ENCODE measurements at regions not wholly inside any gene's neighbourhood (a gene's known extent, or its start where the extent isn't known, plus 50 kb on each side); places are given as distances from the start of the nearest gene placed in this dataset.

DNA sequence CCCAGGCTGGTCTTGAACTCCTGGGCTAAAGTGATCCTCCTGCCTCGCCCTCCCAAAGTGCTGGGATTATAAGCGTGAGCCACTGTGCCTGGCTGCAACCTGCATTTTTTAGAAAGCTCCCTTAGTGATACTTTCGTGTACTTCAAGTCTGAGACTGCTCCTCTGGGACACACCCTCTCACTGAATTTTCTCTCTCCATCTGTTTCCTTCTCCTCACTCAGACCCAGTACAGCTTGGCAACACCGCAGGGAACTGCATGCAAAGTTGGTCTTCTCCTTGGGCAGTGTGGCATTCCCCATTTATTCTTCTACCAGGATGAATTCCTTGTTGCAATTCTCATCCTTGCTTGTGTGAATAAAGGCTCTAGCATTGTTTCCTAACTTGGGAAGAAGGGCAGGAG is 175.9 kb downstream of the LPIN1 start:
- Histone ChIP-seq H3K4me1 (ENCODE audit: control insufficient read depth in 5 of 5, insufficient read depth in 5 of 5, low read length in 5 of 5) (no peaks in the 10 kb centered on the region), H3K27ac (ENCODE audit: low read depth in 1 of 2, low read length in 1 of 2) (no peak overlapping the region), H3K27me3 (ENCODE audit: control insufficient read depth in 3 of 3, insufficient read depth in 3 of 3, low read length in 2 of 3) (no peaks in the 10 kb centered on the region), H3K36me3 (ENCODE audit: control insufficient read depth in 4 of 4, insufficient read depth in 4 of 4, low read length in 4 of 4) (no peaks in the 10 kb centered on the region), H3K9me3 (ENCODE audit: control insufficient read depth in 4 of 4, insufficient read depth in 3 of 4, low read length in 3 of 4) (peaks cover 0 to 3% (median 0%) of the 10 kb centered on the region in 4 donors), H3K9ac (ENCODE audit: insufficient read depth in 1 of 2, low read length in 2 of 2) (no peak overlapping the region), H3K4me3 (no peak overlapping the region)
- ATAC-seq (ENCODE audit: insufficient read depth, low FRiP score), result no peak
- 89 to 92% methylated on average over 4 of the region's 4 CpGs for WGBS, 2 donors
- no peak for DNase-seq
- TF ChIP-seq, protein P1, sequence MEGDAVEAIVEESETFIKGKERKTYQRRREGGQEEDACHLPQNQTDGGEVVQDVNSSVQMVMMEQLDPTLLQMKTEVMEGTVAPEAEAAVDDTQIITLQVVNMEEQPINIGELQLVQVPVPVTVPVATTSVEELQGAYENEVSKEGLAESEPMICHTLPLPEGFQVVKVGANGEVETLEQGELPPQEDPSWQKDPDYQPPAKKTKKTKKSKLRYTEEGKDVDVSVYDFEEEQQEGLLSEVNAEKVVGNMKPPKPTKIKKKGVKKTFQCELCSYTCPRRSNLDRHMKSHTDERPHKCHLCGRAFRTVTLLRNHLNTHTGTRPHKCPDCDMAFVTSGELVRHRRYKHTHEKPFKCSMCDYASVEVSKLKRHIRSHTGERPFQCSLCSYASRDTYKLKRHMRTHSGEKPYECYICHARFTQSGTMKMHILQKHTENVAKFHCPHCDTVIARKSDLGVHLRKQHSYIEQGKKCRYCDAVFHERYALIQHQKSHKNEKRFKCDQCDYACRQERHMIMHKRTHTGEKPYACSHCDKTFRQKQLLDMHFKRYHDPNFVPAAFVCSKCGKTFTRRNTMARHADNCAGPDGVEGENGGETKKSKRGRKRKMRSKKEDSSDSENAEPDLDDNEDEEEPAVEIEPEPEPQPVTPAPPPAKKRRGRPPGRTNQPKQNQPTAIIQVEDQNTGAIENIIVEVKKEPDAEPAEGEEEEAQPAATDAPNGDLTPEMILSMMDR (IDR thresholded peaks at IDR 0.05; ENCODE audit: control extremely low read depth, extremely low read depth), result no peak

GRCh38 chr2:11923935-11924334 is 177.5 kb downstream of the LPIN1 start:
- ATAC-seq (ENCODE audit: insufficient read depth, low FRiP score) (no peak), DNase-seq (no peak)
- no peaks in the 10 kb centered on the region for H3K36me3 ChIP-seq (ENCODE audit: control insufficient read depth in 4 of 4, insufficient read depth in 4 of 4, low read length in 4 of 4)
- TF ChIP-seq, protein P1 (IDR thresholded peaks at IDR 0.05; ENCODE audit: control extremely low read depth, extremely low read depth), result no peak
- 83 to 93% methylated on average over 5 of the region's 5 CpGs for WGBS, 2 donors
- H3K27ac ChIP-seq (ENCODE audit: low read depth in 1 of 2, low read length in 1 of 2), result no peak overlapping the region
- H3K4me3 ChIP-seq, result no peak overlapping the region
- H3K27me3 ChIP-seq (ENCODE audit: control insufficient read depth in 3 of 3, insufficient read depth in 3 of 3, low read length in 2 of 3), result no peaks in the 10 kb centered on the region
- H3K9me3 ChIP-seq (ENCODE audit: control insufficient read depth in 4 of 4, insufficient read depth in 3 of 4, low read length in 3 of 4), result peaks cover 0 to 3% (median 0%) of the 10 kb centered on the region in 4 donors
- no peak overlapping the region for H3K9ac ChIP-seq (ENCODE audit: insufficient read depth in 1 of 2, low read length in 2 of 2)
- no peaks in the 10 kb centered on the region for H3K4me1 ChIP-seq (ENCODE audit: control insufficient read depth in 5 of 5, insufficient read depth in 5 of 5, low read length in 5 of 5)

- TF ChIP-seq, protein P1 (IDR thresholded peaks at IDR 0.05; ENCODE audit: control extremely low read depth, extremely low read depth), result no peak
- no peaks in the 10 kb centered on the region for H3K27me3 ChIP-seq (ENCODE audit: control insufficient read depth in 3 of 3, insufficient read depth in 3 of 3, low read length in 2 of 3)
- H3K9ac ChIP-seq (ENCODE audit: insufficient read depth in 1 of 2, low read length in 2 of 2), result no peak overlapping the region
- peaks cover 0 to 3% (median 0%) of the 10 kb centered on the region in 4 donors for H3K9me3 ChIP-seq (ENCODE audit: control insufficient read depth in 4 of 4, insufficient read depth in 3 of 4, low read length in 3 of 4)
- no peaks in the 10 kb centered on the region for H3K36me3 ChIP-seq (ENCODE audit: control insufficient read depth in 4 of 4, insufficient read depth in 4 of 4, low read length in 4 of 4)
- ATAC-seq (ENCODE audit: insufficient read depth, low FRiP score), result no peak
- DNase-seq, result no peak
- H3K4me1 ChIP-seq (ENCODE audit: control insufficient read depth in 5 of 5, insufficient read depth in 5 of 5, low read length in 5 of 5), result peaks cover 0 to 7% (median 1%) of the 10 kb centered on the region in 5 donors
- no peak overlapping the region for H3K27ac ChIP-seq (ENCODE audit: low read depth in 1 of 2, low read length in 1 of 2)
- WGBS, 2 donors, result 92 to 95% methylated on average over 11 of the region's 11 CpGs
- H3K4me3 ChIP-seq, result no peak overlapping the region
Measured at GRCh38 chr2:11925295-11926066, 179.0 kb downstream of the LPIN1 start.

All from lung (tissue), 11 donors.